ENCODE measurements at regions not wholly inside any gene's neighbourhood (a gene's known extent, or its start where the extent isn't known, plus 50 kb on each side); places are given as distances from the start of the nearest gene placed in this dataset.
"Not testable (repeated sequence)": the region's sequence is repeated elsewhere in the genome, so short reads cannot be mapped to it uniquely, and the experiment has no call there.

- no peak for DNase-seq (ENCODE audit: low read depth in 2 of 2)
Observed at GRCh38 chr9:107810461-107810961, 320.9 kb upstream of the KLF4 start.

- DNase-seq (ENCODE audit: low read depth in 2 of 2) = no peak
Observed at GRCh38 chr9:107809871-107810460, 320.4 kb upstream of the KLF4 start.

- DNase-seq (ENCODE audit: low read depth in 2 of 2) = no peak
Observed at GRCh38 chr9:107807183-107807582, 317.6 kb upstream of the KLF4 start.

DNA sequence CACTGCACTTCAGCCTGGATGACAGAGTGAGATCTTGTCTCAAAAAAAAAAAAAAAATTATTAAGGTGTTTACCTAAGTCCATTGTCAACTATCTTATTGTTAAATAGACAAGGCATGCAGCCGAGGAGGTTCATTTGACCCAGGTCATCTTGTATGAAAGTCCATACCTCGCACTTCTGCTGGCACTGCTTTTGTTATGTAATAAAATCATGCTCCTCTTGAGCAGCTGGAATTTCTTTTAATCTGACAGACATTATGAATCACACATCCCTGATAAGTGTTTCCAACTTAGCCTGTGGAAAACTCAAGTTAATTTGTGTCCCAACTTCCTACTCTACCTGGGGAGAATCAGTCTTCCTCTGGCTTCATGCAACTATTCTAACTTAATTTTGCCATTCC is 315.6 kb upstream of the KLF4 start:
- no peak for DNase-seq (ENCODE audit: low read depth in 2 of 2)

DNA sequence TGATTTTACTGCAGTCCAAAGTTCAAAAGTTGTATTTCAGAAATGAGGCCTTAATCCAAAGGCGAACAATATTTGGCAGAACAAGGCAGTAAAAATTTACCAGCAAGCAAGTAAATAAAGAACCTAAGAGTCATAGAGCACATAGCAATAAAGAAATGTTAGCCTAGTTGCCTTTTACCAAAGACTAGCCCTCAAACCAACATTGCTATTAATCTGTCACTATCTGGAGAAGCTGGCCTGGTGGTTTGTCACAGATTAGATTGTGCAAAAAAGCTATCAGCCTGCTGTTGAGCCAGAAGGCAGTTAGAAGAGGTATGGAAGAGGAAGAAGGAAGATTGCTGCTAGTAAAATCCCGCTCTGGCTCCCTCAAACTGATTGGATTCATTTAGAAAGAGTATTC is 304.7 kb upstream of the KLF4 start:
- no peak for DNase-seq (ENCODE audit: low read depth in 2 of 2)

DNA sequence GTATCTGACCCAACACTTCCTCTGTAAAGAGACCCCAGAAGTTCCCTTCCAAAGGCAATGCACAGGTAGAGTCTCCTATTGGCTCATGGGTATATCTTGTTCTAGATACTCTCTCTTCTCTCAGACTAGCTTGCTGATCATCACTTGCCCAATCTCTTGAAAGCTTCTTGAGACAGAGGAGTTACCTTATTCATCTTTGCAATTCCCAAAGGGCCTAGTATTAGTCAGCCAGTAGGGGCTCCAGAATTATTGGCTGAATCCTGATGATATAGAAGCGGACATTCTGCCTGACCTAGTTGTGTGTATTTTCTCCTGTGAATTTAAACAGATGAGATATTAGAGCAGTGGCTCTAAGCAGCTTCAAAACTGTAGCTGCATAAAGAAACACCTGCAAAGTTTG is 304.0 kb upstream of the KLF4 start:
- DNase-seq (ENCODE audit: low read depth in 2 of 2) = no peak

DNA sequence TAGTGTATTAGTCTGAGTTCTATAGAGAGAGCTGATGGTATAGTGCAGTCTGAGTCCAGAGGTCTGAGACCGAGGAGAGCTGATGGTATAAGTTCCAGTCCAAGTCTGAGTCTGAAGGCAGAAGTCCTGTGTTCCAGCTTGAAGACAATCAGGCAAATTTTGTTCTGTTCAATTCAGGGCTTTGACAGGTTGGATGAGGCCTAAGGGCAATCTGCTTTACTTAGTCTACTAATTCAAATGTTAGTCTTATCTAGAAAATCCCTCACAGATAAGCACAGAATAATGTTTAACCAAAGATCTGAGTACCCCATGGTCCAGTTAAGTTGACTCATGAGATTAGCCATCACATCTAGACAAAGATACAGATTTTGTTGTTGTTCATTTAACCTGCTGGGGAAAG is 303.0 kb upstream of the KLF4 start:
- no peak for DNase-seq (ENCODE audit: low read depth in 2 of 2)

- DNase-seq (ENCODE audit: low read depth in 2 of 2) = no peak
Observed at GRCh38 chr9:107792006-107792405, 302.4 kb upstream of the KLF4 start.

GRCh38 chr9:107789001-107789700 is 299.6 kb upstream of the KLF4 start:
- no peak for DNase-seq (ENCODE audit: low read depth in 2 of 2)

GRCh38 chr9:107786561-107786960 is 297.0 kb upstream of the KLF4 start:
- DNase-seq (ENCODE audit: low read depth in 2 of 2) = no peak

GRCh38 chr9:107784235-107784958 is 294.8 kb upstream of the KLF4 start:
- no peak for DNase-seq (ENCODE audit: low read depth in 2 of 2)

- DNase-seq (ENCODE audit: low read depth in 2 of 2) = no peak
Observed at GRCh38 chr9:107782789-107783188, 293.2 kb upstream of the KLF4 start.

GRCh38 chr9:107782381-107782780 is 292.8 kb upstream of the KLF4 start:
- no peak for DNase-seq (ENCODE audit: low read depth in 2 of 2)

- DNase-seq (ENCODE audit: low read depth in 2 of 2) = no peak
Observed at GRCh38 chr9:107780960-107781359, 291.4 kb upstream of the KLF4 start.

DNA sequence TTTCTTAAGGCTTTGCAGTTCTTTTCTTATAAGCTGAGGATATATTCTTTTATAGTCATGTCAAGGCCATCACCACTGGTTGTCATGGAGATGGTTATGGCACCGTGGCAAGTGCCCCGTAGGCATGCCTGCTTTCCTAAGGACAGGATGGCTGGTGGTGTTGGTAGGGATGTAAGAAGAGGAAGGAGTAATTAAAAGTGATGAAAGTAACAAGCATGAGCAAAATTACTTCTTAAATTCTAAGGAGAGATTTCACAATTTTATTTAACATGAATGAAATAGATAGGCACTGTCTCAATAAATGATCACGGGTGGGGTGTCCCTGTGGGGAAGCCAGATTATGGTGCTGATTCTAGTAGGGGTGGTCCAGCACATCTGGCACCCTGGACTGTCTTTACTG is 290.2 kb upstream of the KLF4 start:
- no peak for DNase-seq (ENCODE audit: low read depth in 2 of 2)

DNA sequence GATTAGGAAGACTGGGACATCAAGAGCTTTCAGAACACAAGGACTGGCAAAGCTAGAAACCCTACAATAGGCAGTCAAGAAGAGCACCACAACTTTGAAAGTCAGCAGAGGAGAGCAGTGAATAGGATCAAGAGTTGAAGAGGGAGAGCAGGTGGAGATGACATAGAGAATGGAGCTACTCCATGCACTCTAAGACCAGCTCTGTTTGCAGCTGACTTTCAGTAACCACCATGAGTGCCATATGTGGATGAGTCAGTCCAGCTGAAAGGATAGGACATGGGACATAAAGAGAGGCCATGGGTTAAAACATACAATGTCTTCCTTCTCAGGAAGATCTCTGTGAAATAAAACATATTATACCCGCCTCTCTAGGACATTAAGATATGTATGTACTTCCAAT is 289.1 kb upstream of the KLF4 start:
- no peak for DNase-seq (ENCODE audit: low read depth in 2 of 2)

DNA sequence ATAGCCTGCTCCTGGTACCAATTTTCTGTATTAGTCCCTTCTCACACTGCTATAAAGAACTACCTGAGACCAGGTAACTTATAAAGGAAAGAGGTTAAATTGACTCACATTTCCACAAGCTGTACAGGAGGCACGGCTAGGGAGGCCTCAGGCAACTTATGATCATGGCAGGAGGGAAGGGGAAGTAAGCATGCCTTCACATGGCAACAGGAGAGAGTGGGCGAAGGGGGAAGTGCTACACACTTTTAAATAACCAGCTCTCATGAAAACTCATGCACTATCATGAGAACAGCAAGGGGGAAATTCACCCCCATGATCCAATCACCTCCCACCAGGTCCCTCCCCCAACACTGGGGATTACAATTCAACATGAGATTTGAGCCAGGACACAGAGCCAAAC is 284.5 kb upstream of the KLF4 start:
- not testable (repeated sequence) for DNase-seq (ENCODE audit: low read depth in 2 of 2)

- no peak for DNase-seq (ENCODE audit: low read depth in 2 of 2)
Observed at GRCh38 chr9:107772988-107773387, 283.4 kb upstream of the KLF4 start.

DNA sequence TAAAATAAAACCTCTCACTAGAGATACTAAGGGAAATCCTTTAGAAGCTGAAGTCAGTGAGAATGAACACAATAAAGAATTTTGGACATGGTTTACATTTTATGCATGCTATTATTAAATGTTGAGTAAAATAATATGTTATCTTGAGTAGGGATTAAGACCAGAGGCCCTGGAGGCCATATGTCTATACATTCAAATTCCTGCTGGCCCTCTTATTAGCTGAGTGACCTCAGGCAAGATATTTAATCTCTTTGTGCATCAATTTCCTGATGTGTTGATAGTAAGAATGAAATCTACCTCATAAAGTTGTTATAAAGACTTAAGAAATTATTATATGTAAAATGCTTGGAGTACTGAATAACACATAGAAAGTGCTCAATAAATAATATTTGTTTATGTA is 281.1 kb upstream of the KLF4 start:
- no peak for DNase-seq (ENCODE audit: low read depth in 2 of 2)

DNA sequence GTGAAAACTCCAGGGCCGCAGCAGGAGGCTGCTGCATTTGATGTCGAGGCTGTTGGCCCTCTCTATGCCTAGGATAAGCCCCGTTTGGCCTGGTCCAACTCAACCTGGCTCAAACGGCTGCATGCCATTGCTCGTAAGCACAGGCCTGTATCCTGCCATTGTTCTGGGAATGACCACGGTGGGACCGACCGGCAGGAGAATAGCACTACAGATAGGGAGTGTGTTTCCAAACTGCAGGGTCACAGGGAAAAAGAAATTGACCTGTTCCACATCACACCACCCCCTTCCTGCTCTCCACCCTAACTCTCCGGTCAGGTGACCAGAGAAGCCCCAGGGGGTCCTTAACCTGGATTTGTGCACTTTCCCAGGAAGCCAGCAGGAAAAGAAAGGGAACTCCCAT is 278.7 kb upstream of the KLF4 start:
- DNase-seq (ENCODE audit: low read depth in 2 of 2) = no peak

DNA sequence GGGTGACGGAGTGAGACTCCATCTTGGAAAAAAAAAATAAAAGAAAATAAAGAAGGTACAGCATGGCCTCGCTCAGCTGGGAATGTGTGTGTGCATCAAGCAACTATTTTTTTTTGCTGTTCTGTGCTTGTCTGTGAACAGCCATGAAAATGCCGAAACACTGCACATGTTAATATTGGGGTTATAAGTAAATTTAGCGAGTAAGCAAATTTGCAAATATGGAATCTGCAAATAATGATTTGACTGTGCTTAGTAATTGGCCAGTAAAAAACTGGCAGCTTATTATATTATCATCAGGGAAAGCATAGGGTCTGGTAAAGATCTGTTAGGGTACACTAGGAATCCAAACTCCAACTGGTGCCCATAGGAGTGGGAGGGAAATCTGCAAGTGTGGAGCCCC is 278.1 kb upstream of the KLF4 start:
- DNase-seq (ENCODE audit: low read depth in 2 of 2) = no peak

GRCh38 chr9:107763469-107763868 is 273.9 kb upstream of the KLF4 start:
- not testable (repeated sequence) for DNase-seq (ENCODE audit: low read depth in 2 of 2)

DNA sequence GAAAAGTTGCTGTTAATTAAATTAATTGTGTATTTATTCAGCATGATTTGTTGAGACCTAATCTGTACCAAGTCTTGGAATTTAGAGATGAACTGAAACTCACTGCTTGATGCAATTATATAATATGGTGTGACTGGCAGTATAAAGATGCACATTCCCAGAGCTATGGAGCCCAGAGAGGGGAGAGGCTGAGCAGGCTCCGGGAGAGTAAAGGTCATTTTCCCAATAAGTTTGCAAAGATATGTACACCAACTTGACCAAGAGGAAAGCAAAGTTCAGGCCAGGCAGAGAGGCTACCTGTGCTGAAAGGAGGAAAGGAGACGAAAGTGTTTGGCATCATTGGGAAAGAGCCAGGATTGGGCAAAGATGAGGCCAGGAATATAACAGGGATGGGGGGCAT is 271.7 kb upstream of the KLF4 start:
- DNase-seq (ENCODE audit: low read depth in 2 of 2) = no peak

Data from stimulated activated CD8-positive, alpha-beta memory T cell treated with anti-CD3 and anti-CD28 coated beads, Interleukin-7, amount 100 ng/mL, for 1 hour (primary cell).